Stimulated activated CD8-positive, alpha-beta memory T cell treated with anti-CD3 and anti-CD28 coated beads, Interleukin-7, amount 100 ng/mL, for 4 hours (primary cell): ENCODE measurements at regions not wholly inside any gene's neighbourhood (a gene's known extent, or its start where the extent isn't known, plus 50 kb on each side); places are given as distances from the start of the nearest gene placed in this dataset.
"Not testable (repeated sequence)": the region's sequence is repeated elsewhere in the genome, so short reads cannot be mapped to it uniquely, and the experiment has no call there.

Experiments
- DNase-seq, 2 donors: peaks; one replicate each; pipeline ENCODE4 v3.0.0-alpha.2; 2020; ENCODE audit warnings: low read depth in 2 of 2

DNA sequence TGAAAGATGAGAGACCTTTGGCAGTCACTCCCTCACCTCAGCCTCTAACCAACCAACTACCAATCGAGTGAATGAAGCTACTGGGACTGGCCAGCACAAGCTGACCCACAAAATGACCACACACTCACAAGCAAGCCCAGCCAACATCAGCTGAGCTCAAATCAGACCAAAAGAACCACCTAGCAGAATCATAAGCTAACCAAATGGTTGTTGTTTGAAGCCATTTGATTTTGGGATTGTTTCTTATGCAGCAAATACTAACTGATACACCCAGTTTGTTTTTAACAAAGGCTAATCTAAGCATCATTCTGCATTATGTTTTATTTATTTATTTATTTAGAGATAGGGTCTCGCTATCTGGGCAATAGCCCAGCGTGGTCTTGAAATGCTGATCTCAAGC lies 310.4 kb downstream of the SETD4 start:
- no peak for DNase-seq

DNA sequence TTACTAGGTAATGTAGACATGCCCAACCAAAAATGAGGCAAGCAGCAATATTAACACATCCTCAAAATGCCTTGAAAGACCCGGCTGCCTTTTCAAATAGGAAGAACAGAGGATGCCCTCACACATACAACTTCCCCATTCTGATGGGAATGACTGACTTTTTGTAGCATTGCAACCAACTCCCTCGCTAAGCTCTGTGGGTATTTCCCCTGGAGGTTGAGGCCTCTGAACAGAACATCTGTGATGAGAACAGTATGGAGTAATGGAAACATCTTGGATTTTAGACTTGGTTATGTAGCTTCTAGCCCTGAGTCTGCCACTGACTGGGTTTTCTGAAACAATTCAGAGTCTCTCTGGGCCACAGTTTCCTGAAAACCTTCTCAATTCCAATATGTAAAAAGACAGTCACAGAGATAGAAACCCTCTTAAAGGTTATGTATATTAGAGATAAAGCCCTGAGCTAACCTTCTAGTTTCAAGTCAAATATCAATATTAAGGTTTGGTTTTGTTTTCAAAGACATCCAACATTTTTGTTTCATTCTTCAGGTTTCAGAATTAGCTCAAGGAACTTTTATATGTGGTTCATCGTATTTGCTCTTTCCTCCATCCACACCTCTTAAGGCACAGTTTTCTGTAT lies 311.5 kb downstream of the SETD4 start:
- no peak for DNase-seq

DNA sequence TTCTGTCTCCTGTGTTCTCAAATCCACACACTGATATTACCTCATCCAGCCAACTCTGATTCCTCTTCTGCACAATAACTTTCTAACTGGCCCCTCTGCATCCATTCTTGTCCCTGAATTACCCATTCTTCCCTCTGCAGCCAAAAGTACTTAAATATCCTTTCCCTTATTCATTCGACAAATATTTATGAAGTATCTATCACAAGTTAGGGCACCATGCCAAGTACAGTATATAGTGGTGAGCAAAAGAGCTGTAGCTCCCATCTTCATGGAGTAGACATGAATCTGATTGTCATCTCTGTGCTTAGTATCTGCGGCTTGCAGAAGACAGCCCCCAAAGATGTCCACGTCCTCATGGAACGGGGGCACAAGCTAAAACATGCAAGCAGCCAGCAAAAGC lies 316.8 kb downstream of the SETD4 start:
- no peak for DNase-seq

DNA sequence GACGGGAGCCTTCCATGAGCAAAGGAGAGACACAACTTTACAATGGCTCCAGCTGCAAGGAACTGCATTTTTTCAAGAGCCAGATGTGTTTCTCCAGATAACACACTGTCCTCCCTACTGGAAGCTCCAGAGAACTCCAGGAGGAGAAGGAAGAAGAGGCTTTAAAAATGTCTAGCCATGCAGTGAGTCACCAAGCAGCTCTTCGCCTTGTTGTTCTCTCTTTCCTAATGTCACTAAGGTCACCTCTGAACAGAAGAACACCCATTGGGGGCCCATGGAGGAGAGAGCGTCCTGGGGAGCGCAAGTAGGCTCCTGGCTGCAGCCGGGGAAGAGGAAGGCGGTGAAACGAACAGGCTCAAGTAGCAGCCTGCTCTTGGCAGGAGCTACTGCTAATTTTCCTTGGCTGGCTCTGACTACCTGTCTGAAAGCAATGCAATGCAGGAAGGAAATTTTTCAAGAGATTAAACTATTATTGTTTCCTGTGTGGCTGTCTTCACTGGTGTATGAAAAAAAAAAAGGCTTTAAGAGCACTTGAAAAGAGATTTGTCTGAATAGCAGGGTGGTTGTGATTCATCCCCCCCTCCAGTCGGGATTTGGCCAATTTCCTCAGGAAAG lies 321.9 kb downstream of the SETD4 start:
- DNase-seq, result no peak

DNA sequence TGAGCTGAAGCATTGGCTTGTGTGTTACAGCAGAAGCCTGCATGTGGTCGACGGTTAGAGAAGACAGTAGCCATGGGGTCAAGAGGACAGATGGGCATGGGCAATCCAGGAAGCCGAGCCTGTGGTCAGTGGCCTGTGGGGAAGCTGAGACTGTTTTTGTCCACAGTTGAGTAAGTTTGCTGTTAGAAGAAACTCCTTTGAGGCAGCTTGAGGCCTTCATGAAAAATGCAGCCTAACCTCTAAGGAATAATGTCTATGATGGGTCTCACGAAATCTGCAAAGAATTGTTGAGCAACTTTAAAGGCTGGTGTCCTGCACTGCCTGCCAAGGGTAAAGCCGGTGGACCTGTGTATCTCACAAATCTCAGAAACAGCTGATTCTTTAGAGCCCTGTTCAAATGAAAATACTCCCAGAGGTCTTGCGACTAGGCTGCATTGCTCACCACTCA lies 322.4 kb downstream of the SETD4 start:
- DNase-seq, result no peak

DNA sequence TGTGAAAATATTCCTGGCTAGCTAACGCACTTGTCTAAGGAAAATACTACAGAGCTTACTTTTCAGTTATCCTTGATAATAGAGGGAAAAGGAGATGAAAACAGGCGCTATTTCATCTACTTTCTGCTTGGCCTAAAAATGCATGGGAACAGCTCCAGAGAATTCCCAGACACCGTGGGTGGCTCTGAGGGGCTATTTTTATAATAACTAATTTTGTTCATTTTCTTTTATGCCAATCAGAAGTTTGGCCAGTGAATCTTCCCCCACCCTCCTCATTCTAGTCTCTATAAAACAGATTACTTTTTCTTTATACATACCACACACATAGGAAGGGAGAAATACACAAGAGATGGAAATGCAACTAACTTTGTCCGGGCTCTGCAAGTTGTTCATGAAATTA lies 322.9 kb downstream of the SETD4 start:
- no peak for DNase-seq

DNA sequence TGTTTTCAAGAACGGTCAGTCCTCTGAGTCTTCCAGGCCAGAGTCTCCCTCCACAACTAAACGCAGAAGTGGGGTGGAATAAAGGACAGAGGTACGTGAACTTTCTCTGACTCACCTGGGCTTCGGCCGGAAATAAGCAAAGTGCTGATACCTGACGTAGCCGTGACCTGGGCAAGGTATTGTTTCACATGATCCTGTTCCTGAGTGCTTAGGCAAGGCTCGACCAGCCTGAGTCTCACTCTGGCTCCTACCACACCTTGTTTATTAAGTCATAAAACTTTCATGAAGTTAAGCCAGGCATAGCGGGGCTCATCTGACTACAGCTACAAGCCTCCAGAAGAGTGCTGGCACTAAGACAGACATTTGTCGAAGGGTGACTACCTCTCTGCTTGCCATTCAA lies 327.5 kb downstream of the SETD4 start:
- no peak for DNase-seq

DNA sequence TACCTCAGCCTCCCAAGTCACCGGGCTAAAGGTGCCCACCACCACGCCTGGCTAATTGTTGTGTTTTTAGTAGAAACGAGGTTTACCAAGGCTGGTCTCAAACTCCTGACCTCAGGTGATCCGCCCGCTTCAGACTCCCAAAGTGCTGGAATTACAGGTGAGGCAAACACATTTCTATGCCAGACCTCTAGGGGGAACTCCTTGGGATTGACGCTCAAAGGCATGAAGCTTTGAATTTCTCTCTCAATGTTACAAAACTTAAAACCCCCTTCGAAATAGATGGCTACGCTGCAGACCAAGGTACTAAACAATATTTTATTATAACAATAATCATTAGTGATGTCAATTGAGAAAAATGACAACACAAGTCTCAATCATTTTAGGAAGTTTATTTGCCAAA lies 330.0 kb downstream of the SETD4 start:
- no peak for DNase-seq

DNA sequence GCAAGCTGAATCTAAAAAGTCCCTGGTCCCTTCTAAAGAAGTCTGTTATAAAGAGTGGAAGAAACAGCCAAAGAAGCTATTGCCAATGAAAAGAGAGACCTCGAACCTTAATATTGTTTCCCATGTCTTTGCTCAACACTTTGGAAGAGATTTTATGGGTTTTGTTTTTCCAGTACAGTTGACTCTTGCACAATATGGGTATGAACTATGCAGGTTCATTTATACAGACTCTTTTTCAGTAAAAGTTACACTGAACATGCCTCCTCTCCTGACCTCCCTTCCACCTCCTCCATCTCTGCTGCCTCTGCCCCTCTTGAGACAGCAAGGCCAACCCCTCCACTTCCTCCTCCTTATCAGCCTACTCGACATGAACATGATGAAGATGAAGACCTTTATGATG lies 332.5 kb downstream of the SETD4 start:
- no peak for DNase-seq

DNA sequence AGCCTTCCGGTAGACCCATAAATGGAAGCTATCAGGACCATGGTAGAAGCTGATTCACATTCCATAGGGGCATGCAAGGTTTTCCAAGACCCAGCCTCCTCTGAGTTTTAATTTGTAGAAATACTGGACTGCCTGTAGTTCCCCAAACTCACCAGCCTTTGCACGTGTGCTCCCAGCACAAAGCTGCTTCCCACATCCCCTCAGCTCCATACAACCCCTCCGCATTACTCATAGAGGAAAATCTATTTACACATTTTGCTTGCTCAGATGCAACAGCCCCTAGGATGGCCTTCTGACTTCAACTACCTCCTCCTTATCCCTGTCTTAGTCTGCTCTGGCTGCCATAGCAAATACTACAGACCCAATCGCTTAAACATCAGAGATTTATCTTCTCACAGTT lies 336.2 kb downstream of the SETD4 start:
- no peak for DNase-seq

DNA sequence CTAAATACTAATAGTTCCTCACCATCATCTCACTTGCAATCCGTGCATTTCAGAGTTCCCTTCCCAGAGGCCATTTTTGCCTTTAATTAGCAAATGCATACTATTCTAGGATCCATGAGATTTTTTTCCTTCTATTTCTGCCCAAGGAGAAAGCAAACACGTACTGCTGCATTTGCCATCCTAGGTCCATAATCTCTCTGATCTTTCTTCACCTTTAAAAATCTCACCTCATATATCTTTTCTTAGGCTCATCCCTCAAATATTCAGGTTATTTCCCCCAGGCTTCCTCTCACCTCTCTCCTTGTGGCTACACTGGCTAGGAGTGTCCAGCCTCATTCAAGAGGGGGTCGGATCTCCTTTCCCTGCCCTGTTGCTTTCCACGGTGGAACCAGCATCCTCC lies 338.6 kb downstream of the SETD4 start:
- DNase-seq, result no peak

DNA sequence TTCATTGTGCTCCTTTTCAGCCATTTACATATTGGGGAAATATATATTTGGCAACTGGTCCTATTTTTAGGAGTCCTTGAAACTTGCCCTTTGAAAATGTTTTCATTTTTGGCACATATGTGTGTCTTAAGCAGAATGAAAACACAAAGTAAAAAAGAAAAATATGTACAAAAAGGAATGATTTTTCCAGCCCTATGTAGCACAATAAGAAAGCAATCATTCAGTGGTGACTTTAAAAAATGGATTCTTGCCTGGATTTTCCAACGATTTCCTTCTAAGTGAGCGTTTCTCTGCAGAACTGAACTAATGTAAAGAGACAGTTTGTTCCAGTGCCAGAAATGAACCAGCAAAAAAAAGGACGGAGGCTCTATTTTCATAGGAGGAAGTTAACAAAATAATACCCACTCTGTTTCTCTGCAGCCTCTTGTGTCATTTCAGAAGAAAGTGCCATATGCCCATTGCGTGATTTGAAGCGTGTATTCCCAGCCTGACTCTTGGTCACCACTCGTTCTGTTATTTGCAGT lies 340.1 kb downstream of the SETD4 start:
- no peak for DNase-seq

DNA sequence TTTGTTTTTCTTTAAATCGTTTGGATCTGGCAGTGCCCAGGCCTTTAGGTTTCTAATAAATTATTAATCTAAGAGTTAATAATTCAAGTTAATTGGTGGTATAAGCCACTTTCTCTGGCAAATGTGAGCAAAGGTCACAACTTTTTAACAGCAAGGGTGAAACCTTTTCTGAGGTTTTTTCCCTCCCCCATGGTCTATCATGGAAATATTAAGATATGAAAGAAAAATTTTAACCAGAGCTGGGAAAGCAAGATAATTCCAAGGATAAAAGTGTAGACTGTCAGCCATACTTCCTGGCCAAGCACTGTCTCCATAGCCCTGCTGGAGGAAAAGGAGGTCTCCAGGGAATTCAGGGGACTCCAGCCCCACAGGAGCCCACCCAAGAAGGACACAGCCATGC lies 341.2 kb downstream of the SETD4 start:
- DNase-seq, result no peak

DNA sequence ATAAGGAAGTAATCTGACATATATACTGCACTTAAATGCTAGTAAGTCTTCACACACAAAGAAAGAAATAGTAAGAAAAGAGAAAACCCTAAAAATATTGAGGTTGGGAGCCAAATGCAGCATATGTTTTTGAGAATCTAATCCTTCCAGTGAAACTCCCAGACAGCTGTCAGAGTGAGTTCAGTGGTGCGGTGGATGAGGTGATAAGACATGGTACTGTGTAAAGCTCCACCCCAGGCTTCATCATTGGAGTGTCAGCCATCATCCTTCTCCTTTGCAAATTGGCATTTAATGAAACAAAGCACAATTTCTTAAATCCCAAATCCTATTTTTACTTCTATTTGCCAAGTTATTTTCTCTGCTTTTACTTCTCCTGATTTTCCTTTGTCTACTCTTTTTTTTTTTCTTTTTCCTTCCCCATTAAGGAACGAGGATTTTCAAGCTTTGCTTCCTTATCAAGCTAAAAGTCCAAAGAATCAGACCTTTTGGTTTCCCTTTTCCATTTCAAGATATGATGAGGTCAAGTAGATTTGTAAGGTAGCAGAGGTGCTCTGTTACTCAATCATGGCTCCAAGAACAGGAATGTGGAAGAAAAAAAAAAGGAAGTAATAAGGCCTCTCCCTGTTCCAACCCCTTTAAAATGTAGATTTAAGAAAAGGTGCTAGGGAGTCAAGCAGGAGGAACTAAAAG lies 343.3 kb downstream of the SETD4 start:
- no peak for DNase-seq

DNA sequence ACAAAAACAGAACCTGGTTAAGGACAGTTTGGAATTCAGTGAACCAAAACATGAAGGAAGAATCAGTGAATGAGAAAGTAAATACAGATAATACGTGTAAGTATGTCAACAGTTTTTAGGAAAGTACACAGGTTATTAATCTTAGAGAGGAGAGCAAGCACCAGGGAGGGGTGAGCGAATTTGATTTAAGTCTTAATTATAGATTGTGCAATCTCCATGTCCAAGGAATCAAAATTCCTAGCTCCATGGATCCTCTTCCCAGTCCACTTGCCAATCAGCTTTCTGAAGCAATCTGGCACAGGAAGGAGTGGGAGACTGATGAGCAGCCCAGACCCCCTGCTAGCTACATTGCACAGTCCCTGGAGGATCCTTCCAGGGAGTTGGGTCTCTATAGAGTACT lies 346.4 kb downstream of the SETD4 start:
- no peak for DNase-seq

DNA sequence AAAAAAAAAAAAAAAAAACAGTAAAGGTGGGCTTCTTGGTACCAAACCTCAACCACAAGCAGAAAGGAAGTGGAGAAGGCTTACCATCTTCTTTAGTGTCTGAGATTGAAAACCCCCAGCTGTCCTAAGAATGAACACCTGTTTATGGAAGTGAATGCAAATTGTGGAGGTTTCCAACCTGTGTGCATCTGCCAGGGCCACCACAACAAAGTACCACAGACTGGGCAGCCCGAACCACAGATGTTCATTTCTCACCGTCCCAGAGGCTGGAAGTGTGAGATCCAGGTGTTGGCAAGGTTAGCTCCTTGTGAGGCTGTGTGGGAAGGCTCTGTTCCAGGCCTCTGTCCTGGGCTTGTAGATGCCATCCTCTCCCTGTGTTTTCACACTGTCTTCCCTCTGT lies 348.7 kb downstream of the SETD4 start:
- no peak for DNase-seq

DNA sequence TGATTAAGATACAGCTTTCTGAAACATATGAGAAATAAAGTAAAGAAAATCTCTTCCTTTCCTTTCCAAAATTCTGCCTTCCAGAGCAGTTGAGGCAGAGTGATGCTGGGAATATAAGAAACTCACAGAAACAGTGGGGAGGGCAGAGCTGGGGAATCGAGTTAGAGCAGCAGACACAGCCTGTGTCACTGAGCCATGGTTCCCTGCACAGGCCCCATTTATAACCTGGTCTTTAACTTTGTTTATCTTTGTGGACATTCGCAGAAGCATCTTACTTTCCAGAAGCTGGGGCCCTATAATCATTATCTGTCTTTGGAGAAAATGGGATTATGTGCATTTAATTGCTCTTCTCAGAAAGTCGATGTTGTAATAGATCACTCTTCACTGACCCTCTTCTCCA lies 349.1 kb downstream of the SETD4 start:
- DNase-seq, result no peak

DNA sequence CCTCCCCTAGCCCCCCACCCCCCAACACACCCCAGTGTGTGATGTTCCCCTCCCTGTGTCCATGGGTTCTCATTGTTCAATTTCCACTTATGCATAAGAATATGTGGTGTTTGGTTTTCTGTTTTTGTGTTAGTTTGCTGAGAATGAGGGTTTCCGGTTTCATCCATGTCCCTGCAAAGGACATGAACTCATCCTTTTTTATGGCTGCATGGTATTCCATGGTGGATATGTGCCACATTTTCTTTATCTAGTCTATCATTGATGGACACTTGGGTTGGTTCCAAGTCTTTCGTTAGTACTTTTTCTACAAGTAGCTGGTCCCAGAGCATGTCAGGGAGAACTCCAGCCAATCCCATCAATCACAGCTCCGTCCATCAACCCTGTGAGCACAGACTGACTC lies 350.3 kb downstream of the SETD4 start:
- not testable (repeated sequence) for DNase-seq

DNA sequence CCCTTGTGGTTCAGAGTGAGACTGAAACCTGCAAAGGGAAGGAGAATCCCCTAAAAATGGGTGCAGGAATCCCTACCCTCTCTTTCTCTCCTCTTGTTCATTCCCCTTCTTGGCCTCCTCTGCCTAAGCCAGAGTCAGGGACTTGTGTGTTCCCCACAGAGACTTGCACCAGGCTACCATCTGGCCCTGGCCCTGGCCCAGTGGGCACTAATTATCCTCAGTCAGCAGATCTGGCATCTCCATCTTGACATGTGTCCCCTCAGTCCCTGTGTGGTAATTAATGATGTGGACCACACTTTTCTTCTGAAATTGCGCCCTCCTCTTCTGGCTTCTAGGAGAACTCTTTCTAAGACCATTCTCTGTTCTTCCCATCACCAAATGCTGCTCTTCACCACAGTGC lies 354.4 kb downstream of the SETD4 start:
- no peak for DNase-seq

DNA sequence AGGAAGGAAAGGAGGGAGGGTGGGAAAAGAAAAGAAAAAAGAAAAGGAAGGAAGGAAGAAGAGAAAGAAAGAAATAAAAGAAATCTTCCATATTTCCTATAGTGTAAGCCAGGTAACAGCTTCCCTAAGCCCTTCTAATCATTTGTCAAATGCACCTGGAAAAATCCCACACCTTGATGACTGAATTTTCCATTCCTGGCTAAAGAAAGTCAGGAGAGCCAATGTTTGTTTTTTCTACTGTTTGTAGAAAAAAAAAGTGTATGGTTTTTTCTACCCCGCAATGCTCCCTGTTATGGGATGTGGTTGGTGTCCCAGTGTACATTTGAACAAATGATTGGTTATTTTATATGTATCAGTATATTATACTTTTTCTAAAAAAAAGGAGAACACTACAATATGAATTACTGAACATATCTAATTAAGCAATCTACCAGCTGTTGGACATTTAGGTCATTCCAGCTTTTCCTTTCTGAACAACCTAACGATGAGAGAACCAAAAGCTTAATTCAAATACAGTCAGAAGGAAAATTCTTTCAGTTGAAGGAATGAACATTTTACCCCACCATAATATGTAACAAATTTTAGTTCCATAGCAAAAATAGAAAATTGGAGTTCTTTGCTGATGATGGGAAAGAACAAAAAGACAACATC lies 355.0 kb downstream of the SETD4 start:
- no peak for DNase-seq

DNA sequence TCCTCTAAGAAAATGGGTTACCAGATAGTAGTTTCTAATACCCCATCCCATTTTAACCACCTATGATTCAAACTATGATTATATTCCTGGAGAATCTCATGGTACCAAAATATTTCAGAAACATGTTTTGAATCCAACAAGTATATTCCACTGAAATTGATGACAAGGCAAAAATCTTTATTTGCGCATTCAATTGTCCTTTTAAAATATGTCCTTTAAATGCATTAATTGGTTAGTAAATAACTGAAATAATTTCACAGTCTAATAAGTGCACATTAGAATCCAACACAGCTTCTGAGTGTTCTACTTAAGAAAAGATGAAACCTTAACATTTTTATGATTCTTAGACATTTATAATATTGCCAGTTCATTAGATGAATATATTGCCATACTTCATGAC lies 356.6 kb downstream of the SETD4 start:
- DNase-seq, result no peak

DNA sequence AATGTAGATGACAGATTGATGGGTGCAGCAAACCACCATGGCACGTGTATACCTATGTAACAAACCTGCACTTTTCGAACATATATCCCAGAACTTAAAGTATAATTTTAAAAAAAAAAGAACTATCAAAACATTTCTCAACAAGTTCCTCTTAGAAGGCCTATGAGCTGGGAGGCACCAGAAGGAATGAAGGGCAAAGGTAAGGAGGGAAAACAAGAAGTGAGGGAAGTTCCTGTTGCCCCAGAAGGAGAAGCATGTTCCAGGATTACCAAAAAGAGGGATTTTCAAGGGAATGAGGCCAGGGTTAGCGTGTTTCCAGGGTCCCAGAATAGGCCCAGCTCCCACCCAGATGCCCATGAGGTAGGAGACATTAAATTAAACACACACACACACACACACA lies 361.0 kb downstream of the SETD4 start:
- no peak for DNase-seq

DNA sequence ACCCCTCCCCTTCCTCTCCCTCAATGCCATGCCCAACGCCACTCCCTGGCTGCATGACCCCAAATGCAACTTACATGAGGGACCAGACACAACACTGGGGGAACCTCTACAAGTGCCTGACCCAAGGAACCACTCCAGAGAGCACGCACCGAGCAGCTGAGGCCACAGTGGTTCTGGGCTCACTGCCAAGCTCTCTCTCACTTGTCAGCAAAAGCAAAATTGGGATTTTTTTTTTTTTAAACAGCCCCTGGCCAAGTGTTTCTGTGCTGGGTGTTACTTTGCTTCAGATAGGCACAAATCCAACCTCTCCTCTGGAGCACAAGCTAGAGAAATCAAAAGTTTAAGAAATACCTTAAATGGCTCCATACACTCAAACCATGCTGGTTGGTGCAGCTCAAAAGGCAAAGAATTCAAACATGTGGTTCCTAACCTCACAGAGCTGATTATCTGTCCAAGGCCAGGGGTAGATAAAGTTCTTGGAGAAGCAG lies 363.0 kb downstream of the SETD4 start:
- no peak for DNase-seq
